Right atrium auricular region (tissue), 2 donors: ENCODE measurements at regions not wholly inside any gene's neighbourhood (a gene's known extent, or its start where the extent isn't known, plus 50 kb on each side); places are given as distances from the start of the nearest gene placed in this dataset.

Experiments used
- DNase-seq: peaks from one replicate; pipeline ENCODE4 v3.0.0-alpha.2; 2019; ENCODE audit warnings: low spot score
- H3K27ac ChIP-seq, 2 donors: fragments of 200-600 bp; sonication (generic); 1 replicate in 1 of 2; 2 replicates in 1 of 2; pipeline ENCODE4 v1.5.1; 2016 to 2019
- H3K27me3 ChIP-seq, 2 donors: fragments of 200-600 bp; sonication (generic); one replicate each; pipeline versions ENCODE4 v1.5.1 to v1.6.0; 2017 to 2019
- H3K36me3 ChIP-seq: fragments of 200-600 bp; sonication (generic); one replicate; pipeline ENCODE4 v1.5.1; 2016
- H3K4me1 ChIP-seq, 2 donors: fragments of 200-600 bp; sonication (generic); one replicate each; pipeline versions ENCODE4 v1.5.1 to v1.6.0; 2017 to 2019
- H3K4me3 ChIP-seq, 2 donors: fragments of 200-600 bp; sonication (generic); 1 replicate in 1 of 2; 2 replicates in 1 of 2; pipeline ENCODE4 v1.5.1; 2017 to 2019; ENCODE audit warnings: mild to moderate bottlenecking in 1 of 2, moderate library complexity in 1 of 2
- H3K9me3 ChIP-seq, 2 donors: fragments of 200-600 bp; sonication (generic); one replicate each; pipeline ENCODE4 v1.5.1; 2019
- CTCF ChIP-seq, 2 donors: fragments of 200-600 bp; sonication (generic); IDR thresholded peaks; one replicate each; pipeline ENCODE4 v1.5.1; 2019; ENCODE audit warnings: antibody characterized with exemption in 2 of 2

GRCh38 chr12:33555128-33555527 lies 115.5 kb upstream of the SYT10 start:
- TF ChIP-seq CTCF (IDR thresholded peaks at IDR 0.05), result no peak
- DNase-seq, result no peak
- no peak overlapping the region for H3K27ac ChIP-seq
- H3K36me3 ChIP-seq, result no peaks in the 10 kb centered on the region
- no peaks in the 10 kb centered on the region for H3K9me3 ChIP-seq
- H3K4me1 ChIP-seq, result no peaks in the 10 kb centered on the region
- no peak overlapping the region for H3K4me3 ChIP-seq
- no peaks in the 10 kb centered on the region for H3K27me3 ChIP-seq

- no peak for DNase-seq
- Histone ChIP-seq H3K9me3 (peaks cover 0 to 21% of the 10 kb centered on the region in 2 donors), H3K4me1 (no peaks in the 10 kb centered on the region), H3K36me3 (no peaks in the 10 kb centered on the region), H3K4me3 (no peak overlapping the region), H3K27me3 (no peaks in the 10 kb centered on the region), H3K27ac (no peak overlapping the region)
- TF ChIP-seq CTCF (IDR thresholded peaks at IDR 0.05), result no peak
Measured at GRCh38 chr12:33560653-33561208, 121.1 kb upstream of the SYT10 start.

GRCh38 chr12:33562401-33562800 lies 122.8 kb upstream of the SYT10 start:
- H3K27ac ChIP-seq, result no peak overlapping the region
- peaks cover 0 to 21% of the 10 kb centered on the region in 2 donors for H3K9me3 ChIP-seq
- no peaks in the 10 kb centered on the region for H3K4me1 ChIP-seq
- no peak overlapping the region for H3K4me3 ChIP-seq
- TF ChIP-seq CTCF (IDR thresholded peaks at IDR 0.05), result no peak
- no peaks in the 10 kb centered on the region for H3K36me3 ChIP-seq
- H3K27me3 ChIP-seq, result no peaks in the 10 kb centered on the region
- DNase-seq, result no peak

- H3K36me3 ChIP-seq, result no peaks in the 10 kb centered on the region
- no peak overlapping the region for H3K27ac ChIP-seq
- no peak for TF ChIP-seq CTCF (IDR thresholded peaks at IDR 0.05)
- no peak overlapping the region for H3K4me3 ChIP-seq
- no peaks in the 10 kb centered on the region for H3K4me1 ChIP-seq
- no peaks in the 10 kb centered on the region for H3K27me3 ChIP-seq
- DNase-seq, result no peak
- H3K9me3 ChIP-seq, result peaks cover 0 to 21% of the 10 kb centered on the region in 2 donors
Measured at GRCh38 chr12:33566403-33566802, 126.8 kb upstream of the SYT10 start.

- Histone ChIP-seq H3K4me3 (no peak overlapping the region), H3K9me3 (no peaks in the 10 kb centered on the region), H3K27me3 (no peaks in the 10 kb centered on the region), H3K4me1 (no peaks in the 10 kb centered on the region), H3K27ac (no peak overlapping the region), H3K36me3 (no peaks in the 10 kb centered on the region)
- TF ChIP-seq CTCF (IDR thresholded peaks at IDR 0.05), result no peak
- no peak for DNase-seq
Measured at GRCh38 chr12:33575346-33575745, 135.7 kb upstream of the SYT10 start.

- H3K27ac ChIP-seq, result no peak overlapping the region
- no peaks in the 10 kb centered on the region for H3K27me3 ChIP-seq
- no peaks in the 10 kb centered on the region for H3K36me3 ChIP-seq
- no peak for DNase-seq
- no peak for TF ChIP-seq CTCF (IDR thresholded peaks at IDR 0.05)
- H3K4me1 ChIP-seq, result no peaks in the 10 kb centered on the region
- no peak overlapping the region for H3K4me3 ChIP-seq
- no peaks in the 10 kb centered on the region for H3K9me3 ChIP-seq
Measured at GRCh38 chr12:33581613-33582122, 142.0 kb upstream of the SYT10 start.
